Fibroblast of the aortic adventitia (primary cell): ENCODE measurements at regions not wholly inside any gene's neighbourhood (a gene's known extent, or its start where the extent isn't known, plus 50 kb on each side); places are given as distances from the start of the nearest gene placed in this dataset.

Experiments
- DNase-seq: peaks from one replicate; pipeline ENCODE4 v3.0.0-alpha.2; 2010; ENCODE audit warnings: low read depth
- H3K4me3 ChIP-seq: 2 replicates; pipeline ENCODE4 v1.5.1; 2011; ENCODE audit warnings: low read depth, mild to moderate bottlenecking, control low read depth, low read length, moderate library complexity
- TF ChIP-seq, protein P1 (sequence below): IDR thresholded peaks from 2 replicates; pipeline ENCODE4 v1.5.1; 2011; ENCODE audit warnings: mild to moderate bottlenecking, low read length, control low read depth, inconsistent platforms; ENCODE audit not compliant: insufficient read depth

DNA sequence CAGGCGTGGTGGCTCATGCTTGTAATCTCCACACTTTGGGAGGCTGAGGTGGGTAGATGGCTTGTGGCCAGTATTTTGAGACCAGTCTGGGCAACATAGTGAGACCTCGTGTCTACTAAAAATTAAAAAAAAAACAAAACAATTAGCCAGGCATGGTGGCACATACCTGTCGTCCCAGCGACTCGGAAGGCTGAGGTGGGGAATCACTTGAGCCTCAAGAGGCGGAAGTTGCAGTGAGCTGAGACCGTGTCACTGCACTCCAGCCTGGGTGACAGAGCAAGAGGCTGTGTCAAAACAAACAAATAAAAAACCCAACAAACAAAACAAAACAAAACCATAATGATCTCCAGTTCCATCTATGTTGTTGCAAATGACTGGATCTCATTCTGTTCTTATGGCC is 341.3 kb upstream of the CFAP20DC start:
- H3K4me3 ChIP-seq: no peak overlapping the region
- TF ChIP-seq, protein P1, sequence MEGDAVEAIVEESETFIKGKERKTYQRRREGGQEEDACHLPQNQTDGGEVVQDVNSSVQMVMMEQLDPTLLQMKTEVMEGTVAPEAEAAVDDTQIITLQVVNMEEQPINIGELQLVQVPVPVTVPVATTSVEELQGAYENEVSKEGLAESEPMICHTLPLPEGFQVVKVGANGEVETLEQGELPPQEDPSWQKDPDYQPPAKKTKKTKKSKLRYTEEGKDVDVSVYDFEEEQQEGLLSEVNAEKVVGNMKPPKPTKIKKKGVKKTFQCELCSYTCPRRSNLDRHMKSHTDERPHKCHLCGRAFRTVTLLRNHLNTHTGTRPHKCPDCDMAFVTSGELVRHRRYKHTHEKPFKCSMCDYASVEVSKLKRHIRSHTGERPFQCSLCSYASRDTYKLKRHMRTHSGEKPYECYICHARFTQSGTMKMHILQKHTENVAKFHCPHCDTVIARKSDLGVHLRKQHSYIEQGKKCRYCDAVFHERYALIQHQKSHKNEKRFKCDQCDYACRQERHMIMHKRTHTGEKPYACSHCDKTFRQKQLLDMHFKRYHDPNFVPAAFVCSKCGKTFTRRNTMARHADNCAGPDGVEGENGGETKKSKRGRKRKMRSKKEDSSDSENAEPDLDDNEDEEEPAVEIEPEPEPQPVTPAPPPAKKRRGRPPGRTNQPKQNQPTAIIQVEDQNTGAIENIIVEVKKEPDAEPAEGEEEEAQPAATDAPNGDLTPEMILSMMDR: no peak
- no peak for DNase-seq

GRCh38 chr3:59388555-59389270 is 338.9 kb upstream of the CFAP20DC start:
- no peak for DNase-seq
- TF ChIP-seq, protein P1: no peak
- no peak overlapping the region for H3K4me3 ChIP-seq

- H3K4me3 ChIP-seq: no peak overlapping the region
- DNase-seq: no peak
- TF ChIP-seq, protein P1: no peak
Measured at GRCh38 chr3:59386165-59386564, 336.3 kb upstream of the CFAP20DC start.

DNA sequence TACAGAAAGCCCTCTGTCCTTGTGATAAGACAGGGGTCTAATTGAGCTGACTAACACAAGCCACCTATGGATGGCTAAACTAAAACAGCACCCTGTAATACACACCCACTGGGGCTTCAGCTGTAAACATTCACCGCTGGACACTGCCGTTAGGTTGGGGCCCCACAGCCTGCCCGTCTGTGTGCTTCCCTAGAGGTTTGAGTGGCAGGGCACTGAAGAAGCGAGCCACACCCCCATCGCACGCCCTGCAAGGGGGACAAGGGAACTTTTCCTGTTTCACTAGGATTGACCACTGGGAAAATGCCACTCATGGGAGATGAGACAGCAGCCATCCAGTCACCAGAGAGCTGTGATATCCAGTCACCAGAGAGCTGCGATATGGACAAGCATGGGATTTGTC is 335.7 kb upstream of the CFAP20DC start:
- DNase-seq: no peak
- no peak overlapping the region for H3K4me3 ChIP-seq
- TF ChIP-seq, protein P1: no peak

DNA sequence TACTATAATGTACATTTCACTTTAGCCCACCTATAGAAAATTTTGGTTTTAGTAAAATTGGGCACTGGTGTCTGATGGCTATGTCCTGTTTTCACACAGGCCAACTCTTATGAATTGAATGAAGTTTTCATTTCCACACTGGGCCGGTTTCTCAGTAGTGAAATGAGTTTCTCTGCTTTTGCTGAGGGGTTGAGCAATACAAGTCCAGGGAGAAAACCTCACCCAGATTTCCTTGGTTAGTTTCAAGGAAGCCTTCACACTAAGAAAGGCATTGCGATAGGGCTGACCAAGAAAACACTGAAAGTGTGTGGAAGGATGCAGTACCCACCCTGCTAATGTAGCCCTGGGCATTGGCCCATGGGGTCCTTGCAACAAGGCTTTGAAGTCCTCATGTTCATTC is 331.5 kb upstream of the CFAP20DC start:
- DNase-seq: no peak
- no peak overlapping the region for H3K4me3 ChIP-seq
- TF ChIP-seq, protein P1: no peak

DNA sequence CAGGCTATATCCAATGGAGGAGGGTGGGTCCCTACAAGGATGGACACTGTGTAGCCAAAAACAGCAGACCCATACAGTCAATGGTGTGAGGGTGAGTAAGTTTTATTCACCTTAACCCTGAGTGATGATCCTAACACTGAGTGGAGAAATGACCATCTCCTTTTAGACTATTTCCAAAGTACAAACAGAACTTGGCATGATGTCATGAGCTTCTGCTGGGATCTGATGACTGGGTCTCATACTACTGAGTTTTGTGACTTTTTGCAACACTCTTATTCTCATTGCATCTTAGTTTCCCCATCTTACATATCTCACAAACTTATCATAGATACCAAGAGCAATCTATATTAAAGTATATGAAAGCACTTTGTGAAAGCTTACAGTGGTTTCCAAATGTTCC is 330.3 kb upstream of the CFAP20DC start:
- TF ChIP-seq, protein P1: no peak
- DNase-seq: no peak
- no peak overlapping the region for H3K4me3 ChIP-seq

- TF ChIP-seq, protein P1: no peak
- no peak overlapping the region for H3K4me3 ChIP-seq
- DNase-seq: no peak
Measured at GRCh38 chr3:59374818-59375211, 325.0 kb upstream of the CFAP20DC start.
